ENCODE measurements at regions not wholly inside any gene's neighbourhood (a gene's known extent, or its start where the extent isn't known, plus 50 kb on each side); places are given as distances from the start of the nearest gene placed in this dataset.

DNA sequence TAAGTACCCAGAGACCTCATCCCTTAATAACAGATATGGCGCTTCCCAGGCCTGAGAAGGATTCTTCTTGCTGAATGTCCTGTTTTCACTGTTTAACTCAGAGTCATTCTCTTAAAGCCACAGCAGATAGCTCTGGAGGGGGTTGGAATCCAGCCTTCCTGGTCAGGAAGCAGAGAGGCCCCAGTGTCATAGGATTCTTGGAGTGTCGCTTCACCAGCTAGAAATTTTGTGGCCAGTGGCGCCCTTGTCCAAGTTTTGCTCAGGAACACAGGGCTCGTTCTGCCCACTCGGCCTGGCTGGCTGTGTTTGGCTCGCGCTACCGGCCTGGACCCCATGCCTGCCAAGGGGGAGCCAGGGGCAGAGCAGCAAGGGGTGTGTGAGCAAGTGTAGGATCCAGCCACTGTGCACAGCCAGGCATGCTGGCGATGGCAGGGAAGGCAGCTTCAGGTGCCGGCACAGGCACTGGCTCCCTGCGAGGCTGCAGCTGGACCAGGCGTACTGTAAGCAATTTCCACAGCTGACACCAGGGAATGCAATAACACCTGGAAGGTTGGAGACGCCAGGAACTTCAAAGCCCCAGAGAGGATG is 214.8 kb upstream of the SESN3 start:
- H2AK5ac ChIP-seq (ENCODE audit: low read depth, low read length): no peak overlapping the region
- no peak overlapping the region for H4K8ac ChIP-seq (ENCODE audit: low read depth in 2 of 2, low read length in 2 of 2)
- no peak overlapping the region for H2BK5ac ChIP-seq (ENCODE audit: low read depth, low read length, poor library complexity, severe bottlenecking)
- H2BK120ac ChIP-seq (ENCODE audit: low read depth, low read length): no peak overlapping the region
- no peak overlapping the region for H3K4ac ChIP-seq (ENCODE audit: low read depth, low read length)
- H4K20me1 ChIP-seq (ENCODE audit: insufficient read depth, low read length): no peaks in the 10 kb centered on the region
- TF ChIP-seq RFX5 (IDR thresholded peaks at IDR 0.05; ENCODE audit: low read depth, low read length): no peak
- no peak for TF ChIP-seq FOS (IDR thresholded peaks at IDR 0.05; ENCODE audit: low read depth, low read length)
- H2BK20ac ChIP-seq (ENCODE audit: low read depth, low read length): no peak overlapping the region
- H2BK15ac ChIP-seq (ENCODE audit: low read depth, low read length): no peak overlapping the region
- no peak overlapping the region for H3K4me3 ChIP-seq (ENCODE audit: insufficient read depth, low read depth, low read length)
- ATAC-seq (ENCODE audit: low read depth) (no peak), DNase-seq (no peak)
- WGBS, 2 experiments (ENCODE audit: extremely low coverage in 2 of 2, insufficient read length in 1 of 2): 81% methylated on average over 10 of the region's 13 CpGs; no CpG with 5 or more reads in 1 of the 2 experiments
- no peak overlapping the region for H3K14ac ChIP-seq (replicated peaks; ENCODE audit: low read depth, low read length)
- no peaks in the 10 kb centered on the region for H3K4me1 ChIP-seq (ENCODE audit: control insufficient read depth, insufficient read depth, low read length)
- H3K4me2 ChIP-seq (ENCODE audit: low read depth, low read length): no peak overlapping the region
- no peak overlapping the region for H4K91ac ChIP-seq (ENCODE audit: insufficient read depth, low read depth, low read length)
- H2AK9ac ChIP-seq (replicated peaks; ENCODE audit: low read depth, low read length, poor library complexity): no peak overlapping the region
- in situ Hi-C loops (cut with MboI; ENCODE audit: low sequenced_read_pairs): no loop called here
- H2AFZ ChIP-seq (replicated peaks; ENCODE audit: low read length, poor library complexity): no peak overlapping the region
- dilution Hi-C loops (cut with HindIII; ENCODE audit: low sequenced_read_pairs, unreplicated experiment): no loop called here
- no TSS peak for BruUV-seq (replicated peaks)
- H3K9ac ChIP-seq (ENCODE audit: low read depth, low read length): no peak overlapping the region
- ChIA-PET POLR2A (ENCODE audit: unreplicated experiment) (no interaction called here), CTCF (no interaction called here)
- no peaks in the 10 kb centered on the region for H3K79me1 ChIP-seq (ENCODE audit: low read depth in 1 of 2, low read length in 2 of 2)
- no peaks in the 10 kb centered on the region for H3K36me3 ChIP-seq (ENCODE audit: control insufficient read depth, insufficient read depth, low read length)
- intact Hi-C loops (cut with micrococcal nuclease): no loop called here
- H3K56ac ChIP-seq (ENCODE audit: extremely low read depth, insufficient read depth, low read length): no peak overlapping the region
- no peak overlapping the region for H3K27ac ChIP-seq (ENCODE audit: insufficient read depth, low read length)
- no peaks in the 10 kb centered on the region; the same call in 1 of the 2 replicates for H3K9me3 ChIP-seq (ENCODE audit: control insufficient read depth, insufficient read depth, low read length)
- no peak overlapping the region for H4K5ac ChIP-seq (ENCODE audit: low read depth, low read length)
- H3K23ac ChIP-seq (ENCODE audit: low read depth, low read length): no peak overlapping the region
- peaks cover 2% of the 10 kb centered on the region; the same call in 1 of the 2 replicates for H3K27me3 ChIP-seq (ENCODE audit: control insufficient read depth, insufficient read depth, low read length)
- H3K9me1 ChIP-seq (ENCODE audit: insufficient read depth, low read length): no peaks in the 10 kb centered on the region
- H3K18ac ChIP-seq (ENCODE audit: low read depth, low read length): no peak overlapping the region

Data from IMR-90 (cell line).